GM18867 (cell line): ENCODE measurements at regions not wholly inside any gene's neighbourhood (a gene's known extent, or its start where the extent isn't known, plus 50 kb on each side); places are given as distances from the start of the nearest gene placed in this dataset.

Experiments used
- ATAC-seq: cut with Tn5 transposase; IDR thresholded peaks from one replicate; pipeline ENCODE4 v1.9.1; 2021; ENCODE audit warnings: mild to moderate bottlenecking, moderate library complexity; ENCODE audit not compliant: unreplicated experiment

- ATAC-seq, result no peak
Observed at GRCh38 chr1:55712148-55712547, 497.0 kb upstream of the USP24 start.

GRCh38 chr1:55708781-55709180 lies 493.6 kb upstream of the USP24 start:
- no peak for ATAC-seq

- ATAC-seq, result no peak
Observed at GRCh38 chr1:55707846-55708245, 492.7 kb upstream of the USP24 start.

GRCh38 chr1:55707196-55707595 lies 492.0 kb upstream of the USP24 start:
- no peak for ATAC-seq

GRCh38 chr1:55706397-55706796 lies 491.2 kb upstream of the USP24 start:
- ATAC-seq, result no peak

GRCh38 chr1:55703726-55704363 lies 488.7 kb upstream of the USP24 start:
- no peak for ATAC-seq

GRCh38 chr1:55702064-55702463 lies 486.9 kb upstream of the USP24 start:
- ATAC-seq, result peak; percentile 96

- ATAC-seq, result no peak
Observed at GRCh38 chr1:55700359-55701130, 485.4 kb upstream of the USP24 start.

- no peak for ATAC-seq
Observed at GRCh38 chr1:55699228-55699627, 484.1 kb upstream of the USP24 start.

GRCh38 chr1:55697997-55698535 lies 482.9 kb upstream of the USP24 start:
- no peak for ATAC-seq

GRCh38 chr1:55696891-55697290 lies 481.7 kb upstream of the USP24 start:
- no peak for ATAC-seq

GRCh38 chr1:55696181-55696754 lies 481.1 kb upstream of the USP24 start:
- no peak for ATAC-seq

GRCh38 chr1:55695552-55695951 lies 480.4 kb upstream of the USP24 start:
- ATAC-seq, result no peak

GRCh38 chr1:55695151-55695550 lies 480.0 kb upstream of the USP24 start:
- ATAC-seq, result no peak

GRCh38 chr1:55694310-55694801 lies 479.2 kb upstream of the USP24 start:
- ATAC-seq, result no peak

GRCh38 chr1:55692726-55693125 lies 477.6 kb upstream of the USP24 start:
- no peak for ATAC-seq

GRCh38 chr1:55690366-55690765 lies 475.2 kb upstream of the USP24 start:
- no peak for ATAC-seq

- no peak for ATAC-seq
Observed at GRCh38 chr1:55689800-55690199, 474.6 kb upstream of the USP24 start.

GRCh38 chr1:55685560-55685959 lies 470.4 kb upstream of the USP24 start:
- ATAC-seq, result no peak

GRCh38 chr1:55684131-55684650 lies 469.0 kb upstream of the USP24 start:
- ATAC-seq, result no peak

- no peak for ATAC-seq
Observed at GRCh38 chr1:55682198-55682597, 467.0 kb upstream of the USP24 start.

GRCh38 chr1:55679971-55680370 lies 464.8 kb upstream of the USP24 start:
- ATAC-seq, result no peak
